GM18508 (cell line): ENCODE measurements at regions not wholly inside any gene's neighbourhood (a gene's known extent, or its start where the extent isn't known, plus 50 kb on each side); places are given as distances from the start of the nearest gene placed in this dataset.
A peak's percentile ranks its signal among the peaks of the same experiment; 100 is the strongest.

Experiments used
- ATAC-seq: cut with Tn5 transposase; IDR thresholded peaks from one replicate; pipeline ENCODE4 v1.9.1; 2021; ENCODE audit warnings: moderate number of reproducible peaks; ENCODE audit not compliant: insufficient read depth, unreplicated experiment

DNA sequence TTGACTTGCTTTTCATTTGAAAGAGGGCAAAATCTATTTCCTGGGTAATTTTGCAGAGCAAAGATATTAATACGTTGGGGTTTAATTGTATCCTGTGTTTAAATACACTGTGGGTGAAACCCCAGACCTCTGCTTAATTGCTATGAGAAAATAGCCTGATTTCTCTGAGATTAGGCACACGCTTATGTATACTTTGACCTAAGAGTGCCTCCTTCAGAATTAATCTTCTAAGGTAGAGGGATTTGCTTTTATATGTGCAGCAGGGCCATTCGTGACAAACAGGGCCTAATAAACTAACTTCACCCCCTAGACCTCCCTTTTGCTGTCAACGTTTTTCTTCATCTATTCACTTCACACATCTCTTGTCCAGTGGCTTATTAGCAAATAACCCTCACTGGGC lies 216.9 kb upstream of the ADGRL2 start:
- ATAC-seq, result no peak

DNA sequence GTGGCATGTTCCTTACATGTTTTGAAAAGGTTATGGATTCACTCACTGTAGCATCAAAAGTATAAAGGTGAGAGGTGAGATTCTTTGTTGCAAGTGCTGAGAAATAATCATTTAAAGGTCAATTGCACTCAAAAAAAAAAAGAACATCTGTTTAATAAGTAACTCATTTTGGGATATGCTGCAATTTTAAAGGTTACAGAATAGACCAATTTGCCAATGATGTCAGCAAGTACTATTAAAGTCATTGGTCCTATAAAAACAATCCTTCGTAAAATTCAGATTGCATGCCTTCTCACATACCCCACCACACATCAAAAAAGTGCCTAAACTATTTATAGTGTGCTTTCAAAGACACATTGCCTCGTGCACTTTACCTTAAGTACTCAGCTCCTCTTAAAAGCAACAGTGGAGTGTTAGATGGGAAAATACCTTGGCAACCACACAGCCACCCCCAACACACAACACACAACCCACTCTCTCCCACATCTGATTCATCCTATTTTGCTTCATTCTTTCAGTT lies 218.2 kb upstream of the ADGRL2 start:
- no peak for ATAC-seq

DNA sequence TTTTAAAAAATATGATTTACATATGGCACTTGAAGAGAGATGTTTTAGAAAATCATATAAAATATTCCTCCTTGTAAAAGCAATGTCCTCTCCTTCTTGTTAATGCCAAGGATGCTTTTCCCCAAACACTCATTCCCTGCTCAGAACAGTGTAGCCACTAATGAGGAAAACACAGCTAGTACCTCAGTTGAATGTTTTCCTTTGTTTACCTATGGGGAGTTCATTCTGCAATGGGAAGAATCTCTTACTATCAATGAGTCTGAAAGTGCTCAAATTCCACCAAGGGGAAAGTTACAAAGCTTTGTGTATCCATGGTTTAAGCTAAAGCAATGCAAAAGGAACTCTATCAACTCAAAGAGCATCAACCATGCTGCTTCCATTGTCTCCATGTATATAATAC lies 221.9 kb upstream of the ADGRL2 start:
- no peak for ATAC-seq

DNA sequence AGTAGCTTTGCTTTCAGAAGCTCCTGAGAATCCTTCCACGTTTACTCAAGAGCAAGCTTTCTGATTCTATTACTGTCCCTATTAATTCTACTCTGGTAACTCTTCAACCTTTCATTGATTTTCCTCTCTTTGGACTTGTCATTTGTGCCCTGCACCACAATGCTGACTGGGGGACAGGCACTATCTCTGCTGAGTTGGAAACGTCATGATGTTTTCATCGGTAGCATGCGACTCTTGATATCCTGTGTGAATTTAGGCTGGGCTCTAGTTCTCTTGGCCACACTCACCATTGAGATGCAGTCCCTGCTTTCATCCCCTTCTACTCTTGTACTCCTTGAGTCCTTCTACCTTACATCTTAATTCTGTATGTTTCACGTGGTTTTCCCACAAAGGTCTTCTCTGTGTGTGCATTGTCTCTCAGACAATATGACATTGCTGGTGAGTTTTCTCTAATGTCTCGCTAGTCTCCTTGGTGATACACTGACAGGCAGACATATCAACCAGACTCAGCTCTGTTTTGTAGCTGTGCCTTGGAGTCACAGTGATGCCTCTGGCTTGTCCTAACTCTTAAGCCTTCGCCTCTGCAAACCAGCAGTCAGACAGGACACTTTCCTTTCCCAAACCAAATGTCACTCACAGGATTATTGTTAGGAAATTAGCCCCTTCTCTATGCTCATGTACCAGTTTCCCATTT lies 223.6 kb upstream of the ADGRL2 start:
- ATAC-seq, result no peak

DNA sequence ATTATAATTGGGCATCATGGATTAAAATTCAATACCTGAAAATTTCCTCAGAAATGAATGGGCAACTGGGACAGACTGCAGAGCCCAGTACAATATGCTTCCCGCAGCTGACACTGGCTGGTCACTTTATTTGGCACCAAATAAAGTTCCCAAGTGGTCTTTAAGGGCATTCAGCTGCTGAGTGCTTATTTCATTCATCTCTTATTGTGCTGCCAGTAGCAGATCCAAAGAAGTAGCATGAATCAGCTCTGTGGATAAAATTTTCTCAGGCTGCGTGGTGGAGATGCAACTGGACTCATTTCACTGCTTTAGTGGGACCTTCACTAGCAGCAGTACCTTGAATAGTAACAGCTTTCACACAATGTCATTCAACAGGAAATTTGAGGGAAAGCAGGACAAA lies 226.3 kb upstream of the ADGRL2 start:
- ATAC-seq, result no peak

DNA sequence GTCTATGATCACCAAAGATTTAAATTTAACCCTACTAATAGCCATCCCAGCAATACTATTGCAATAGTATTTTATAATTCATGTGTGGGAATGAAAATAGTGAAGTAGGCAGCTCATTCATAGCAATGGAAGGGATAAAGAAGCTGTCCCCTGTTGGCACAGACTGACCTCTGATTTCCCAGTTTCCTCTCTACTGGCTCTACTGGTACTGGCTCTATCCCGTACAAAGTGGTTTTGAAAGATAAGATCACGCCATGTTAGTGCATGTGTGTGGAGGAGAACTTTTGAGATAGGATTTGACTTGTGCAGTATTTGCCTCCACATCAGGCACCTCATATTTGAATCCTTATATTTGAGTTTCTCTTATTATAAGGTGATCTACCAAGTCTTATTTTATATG lies 227.3 kb upstream of the ADGRL2 start:
- ATAC-seq, result no peak

DNA sequence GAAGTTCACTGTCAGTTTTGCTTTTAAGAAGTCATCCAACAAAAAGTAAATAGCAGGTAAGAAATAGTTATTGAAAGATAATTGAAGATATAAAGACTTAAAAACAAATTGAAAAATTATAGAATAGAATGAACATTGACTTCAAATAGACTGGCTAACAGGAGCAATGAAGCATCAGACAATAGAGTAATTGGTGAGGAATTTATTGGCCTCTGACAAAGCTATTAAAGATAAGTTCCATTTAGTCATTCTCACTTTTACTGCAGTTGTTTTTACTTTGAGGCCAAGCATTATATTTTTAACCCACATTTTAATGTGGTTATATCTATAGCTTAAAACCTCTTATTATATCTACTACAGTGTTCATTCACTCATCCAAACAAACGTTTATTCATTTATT lies 228.8 kb upstream of the ADGRL2 start:
- ATAC-seq, result no peak

DNA sequence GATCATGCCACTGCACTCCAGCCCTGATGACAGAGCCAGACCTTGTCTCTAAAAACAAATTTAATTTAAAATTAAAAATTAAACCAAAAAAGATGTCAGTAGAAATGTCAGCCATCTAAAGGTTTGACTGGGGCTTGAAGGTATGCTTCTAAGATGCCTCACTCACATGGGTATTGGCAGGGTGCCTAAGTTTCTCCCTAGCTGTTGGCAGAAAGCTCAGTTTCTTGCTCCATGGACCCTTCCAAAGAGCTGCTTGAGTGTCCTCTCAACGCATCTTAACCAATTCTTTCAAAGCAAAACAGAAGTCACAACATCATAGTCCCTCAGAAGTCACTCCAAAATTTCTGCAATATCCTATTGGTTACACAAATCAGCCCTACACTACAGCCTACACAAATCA lies 231.0 kb upstream of the ADGRL2 start:
- no peak for ATAC-seq

DNA sequence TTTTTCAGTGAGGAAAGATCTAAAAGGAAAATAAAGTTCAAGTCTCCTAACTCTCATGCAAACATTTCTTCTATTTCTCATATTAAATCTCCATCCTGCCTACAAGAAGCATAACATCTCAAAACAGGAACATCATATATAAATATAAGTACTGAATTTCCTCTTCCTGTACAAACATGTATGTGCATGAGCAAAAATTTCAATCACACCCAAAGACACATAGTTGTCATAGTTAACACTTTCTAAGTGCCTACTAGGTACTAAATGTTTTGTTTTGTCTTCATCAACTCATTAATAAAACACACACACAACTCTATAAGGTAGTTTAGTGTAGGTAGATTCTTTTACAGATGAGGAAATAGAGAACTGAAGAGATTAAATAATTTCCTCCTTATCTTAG lies 237.1 kb upstream of the ADGRL2 start:
- no peak for ATAC-seq

DNA sequence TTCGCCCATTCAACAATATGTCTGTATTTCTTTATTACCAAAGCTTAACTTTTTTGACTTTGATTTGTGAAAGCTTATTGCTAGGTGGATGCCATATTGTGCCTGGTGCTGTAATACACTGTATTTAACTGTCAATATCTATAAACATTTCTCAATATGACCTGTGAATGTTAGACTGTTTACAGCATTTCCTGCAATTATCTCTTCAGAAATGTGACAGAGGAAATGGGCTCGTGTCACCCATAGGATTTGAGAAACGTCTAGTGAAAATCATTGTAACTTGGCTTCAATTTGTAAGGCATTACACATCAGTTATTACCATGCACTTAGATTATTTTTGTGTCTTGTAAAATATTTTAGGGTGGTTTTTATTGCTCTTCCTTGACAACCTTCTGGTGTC lies 237.8 kb upstream of the ADGRL2 start:
- no peak for ATAC-seq

DNA sequence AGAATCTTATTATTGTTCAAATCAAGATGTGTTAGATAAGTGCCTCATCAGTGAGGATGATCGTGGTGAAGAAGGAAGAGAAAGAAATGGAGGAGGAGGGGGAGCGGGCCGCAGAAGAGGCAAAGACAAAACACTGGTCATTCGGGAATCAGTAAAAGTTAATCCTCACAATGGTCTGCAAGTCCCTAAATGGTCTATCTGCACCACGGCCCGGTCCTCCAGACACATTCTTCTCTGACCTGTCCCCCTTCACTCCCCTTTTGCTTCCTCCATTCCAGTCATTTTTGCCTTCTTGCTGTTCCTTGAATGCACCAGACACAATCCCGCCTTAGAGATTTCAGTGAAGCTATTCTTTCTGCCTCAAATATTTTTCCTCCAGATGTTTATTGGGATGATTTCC lies 240.1 kb upstream of the ADGRL2 start:
- ATAC-seq, result no peak

DNA sequence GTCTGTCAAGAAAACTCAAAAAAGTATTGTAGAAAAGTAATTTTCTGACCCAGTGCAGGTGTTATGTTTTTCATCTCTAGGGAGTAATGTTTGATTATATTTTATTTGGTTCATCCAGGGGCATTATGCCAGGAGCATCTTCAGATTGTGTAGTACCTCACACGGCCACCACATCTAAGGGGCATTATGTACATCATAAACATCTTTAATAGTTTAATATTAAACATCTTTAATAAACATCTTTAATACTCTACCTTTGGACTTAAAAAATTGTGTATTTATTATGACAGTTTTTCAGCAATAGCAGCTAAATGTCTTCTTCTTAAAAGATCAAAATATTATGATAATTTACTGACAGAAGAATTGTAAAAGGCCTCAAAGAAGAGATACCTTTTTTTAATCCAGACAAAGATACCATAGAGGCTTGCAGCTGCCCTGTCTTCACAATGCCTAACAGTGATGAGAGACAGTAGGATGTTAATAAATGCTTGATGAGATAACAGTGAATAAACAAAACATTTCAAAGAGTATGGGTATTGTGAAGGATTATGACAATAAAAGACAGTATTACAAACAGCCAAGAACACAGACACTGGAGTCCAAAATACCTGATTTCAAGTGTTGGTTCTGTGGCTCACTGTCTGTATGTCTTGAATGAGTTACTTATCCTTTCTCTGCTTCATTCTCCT lies 240.9 kb upstream of the ADGRL2 start:
- ATAC-seq, result no peak

DNA sequence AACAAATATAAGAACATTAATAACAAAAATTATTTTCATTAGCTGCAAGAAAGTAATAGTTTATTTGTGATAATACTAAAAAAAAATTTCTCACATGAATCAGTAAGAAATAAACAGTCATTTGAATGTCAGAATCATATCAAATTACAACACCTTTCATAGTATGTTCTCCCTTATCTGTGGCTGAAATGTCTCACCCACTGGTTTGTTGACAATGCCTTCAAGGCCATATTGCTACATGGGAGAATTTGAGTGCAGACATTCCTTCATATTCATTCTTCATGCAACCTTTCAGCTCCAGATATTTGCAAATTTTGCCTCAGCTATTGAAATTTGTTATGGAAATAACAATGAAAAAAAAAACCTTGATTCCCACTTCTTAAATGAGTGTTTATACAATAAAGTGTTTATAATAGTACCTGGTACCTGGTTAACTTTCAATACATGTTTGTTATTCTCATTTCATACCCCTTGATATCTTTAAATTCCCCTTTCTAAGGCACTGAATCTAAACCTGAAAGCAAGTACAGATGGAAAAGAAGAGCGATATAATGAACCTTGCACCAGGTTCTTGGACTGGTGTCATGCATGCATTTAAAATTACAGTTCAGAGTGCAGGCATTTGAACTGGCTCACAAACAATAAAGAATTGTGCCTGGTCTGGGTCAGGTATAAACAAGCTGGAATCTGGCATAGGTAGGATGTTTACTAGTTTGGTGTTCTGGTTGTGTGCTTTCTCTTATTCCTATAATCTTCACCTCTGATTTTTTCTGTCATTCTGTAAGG lies 242.2 kb upstream of the ADGRL2 start:
- ATAC-seq, result no peak

DNA sequence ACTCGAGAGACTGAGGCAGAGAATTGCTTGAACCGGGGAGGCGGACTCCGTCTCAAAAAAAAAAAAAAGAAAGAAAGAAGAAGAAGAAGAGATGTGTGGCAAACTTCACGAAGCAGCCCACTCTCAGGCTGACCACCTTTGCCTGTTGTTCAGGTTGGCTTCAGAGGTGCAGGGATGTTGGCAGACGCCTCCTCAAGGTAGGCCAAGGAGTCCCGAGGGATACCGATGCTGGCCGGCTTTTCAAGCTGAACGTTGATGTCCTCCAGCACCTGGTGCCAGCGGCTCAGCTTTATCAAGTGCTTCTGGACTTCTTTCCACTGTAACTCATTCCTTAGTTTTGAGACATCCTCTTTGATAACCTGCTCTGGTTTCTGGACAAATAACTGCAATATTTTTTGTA lies 243.8 kb upstream of the ADGRL2 start:
- no peak for ATAC-seq

DNA sequence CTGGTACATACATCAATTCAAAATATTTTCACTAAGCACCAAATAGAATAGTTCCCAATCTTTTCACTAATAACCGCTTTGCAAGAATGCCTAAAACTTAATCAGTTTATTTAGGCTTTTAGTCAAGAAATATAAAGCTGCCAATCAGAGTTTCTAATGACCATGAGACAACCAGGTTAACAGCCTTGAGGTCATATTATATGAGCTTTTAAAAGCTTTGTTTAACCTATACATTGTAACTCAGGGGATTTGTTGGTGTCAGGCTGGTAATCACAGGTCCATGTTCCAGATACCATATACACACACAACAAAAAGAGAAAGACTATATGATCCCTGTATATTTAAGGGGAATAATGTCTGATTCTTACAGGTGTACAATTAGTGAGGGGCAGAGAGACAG lies 246.2 kb upstream of the ADGRL2 start:
- ATAC-seq, result no peak

DNA sequence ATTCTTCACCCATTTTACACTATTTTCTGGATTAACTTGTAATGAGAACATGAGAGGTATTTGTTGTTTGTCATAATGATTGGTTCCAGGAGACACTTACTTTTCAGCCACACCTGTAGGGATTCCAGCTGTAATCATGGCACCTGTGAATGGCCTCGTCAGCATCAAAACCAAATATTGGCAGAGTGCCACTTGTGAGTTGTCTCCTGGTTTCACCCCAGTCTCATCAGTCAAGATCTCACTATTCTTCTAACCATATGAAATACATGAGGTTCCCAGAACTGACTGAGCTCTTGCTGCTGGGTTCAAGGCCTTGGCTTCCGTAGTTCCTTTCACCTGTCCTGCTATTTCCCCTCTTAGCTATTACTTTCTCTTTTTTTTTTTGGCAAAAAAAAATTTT lies 246.6 kb upstream of the ADGRL2 start:
- ATAC-seq, result no peak

DNA sequence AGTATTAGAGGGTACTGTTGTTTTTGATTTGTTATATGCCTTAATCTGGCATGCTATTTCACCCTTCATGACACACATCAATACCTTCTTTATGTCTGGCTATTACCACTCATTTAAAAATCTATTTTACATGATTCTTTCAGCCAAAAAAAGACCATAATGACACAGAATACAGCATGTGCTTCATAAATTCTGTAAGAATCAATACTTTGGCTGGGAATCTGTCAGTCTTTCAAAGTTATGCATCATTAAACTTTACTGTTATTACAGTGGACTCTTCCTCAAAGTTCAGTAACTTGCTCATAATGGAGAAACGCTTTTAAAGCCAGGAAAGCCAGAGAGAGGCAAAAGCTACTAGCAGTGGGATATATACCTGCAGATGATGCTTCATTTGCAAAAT lies 247.2 kb upstream of the ADGRL2 start:
- no peak for ATAC-seq

DNA sequence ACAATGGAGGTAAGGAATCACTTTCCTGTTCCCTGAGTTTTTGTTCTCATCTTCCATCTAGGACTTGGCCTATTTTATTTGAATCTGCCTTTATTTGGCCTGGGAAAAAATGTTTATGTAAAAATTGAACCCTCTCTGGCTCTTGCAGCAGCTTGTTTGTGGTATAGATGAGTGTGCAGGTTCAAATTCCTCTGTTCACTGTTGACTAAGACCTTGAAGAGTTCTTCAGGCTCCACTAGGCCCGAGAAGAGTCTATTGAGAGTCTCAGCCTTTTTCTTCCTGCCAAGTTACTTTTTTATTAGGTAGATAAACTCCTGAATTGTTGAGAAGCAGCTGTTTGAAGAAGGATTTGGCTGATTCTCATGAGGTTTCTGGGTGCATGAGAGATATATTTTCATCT lies 248.8 kb upstream of the ADGRL2 start:
- no peak for ATAC-seq

DNA sequence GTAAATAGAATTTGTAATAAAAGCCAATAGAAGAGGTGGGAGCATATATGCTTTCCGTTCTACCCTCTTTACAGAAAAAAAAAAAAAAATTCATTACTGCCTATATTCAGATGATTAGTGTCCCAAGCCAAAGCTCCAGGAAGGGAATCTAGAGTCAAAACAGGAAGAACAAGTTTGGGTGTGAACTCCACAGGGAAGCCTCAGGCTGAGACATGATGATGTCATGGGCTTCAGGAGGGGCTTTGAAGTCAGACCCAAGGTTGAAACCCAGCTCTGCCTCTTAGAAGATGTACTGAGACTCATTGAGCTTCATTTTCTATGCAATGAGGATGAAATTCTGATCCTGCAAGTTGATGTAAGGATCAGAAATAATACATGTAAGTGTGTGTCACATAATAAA lies 250.0 kb upstream of the ADGRL2 start:
- no peak for ATAC-seq

DNA sequence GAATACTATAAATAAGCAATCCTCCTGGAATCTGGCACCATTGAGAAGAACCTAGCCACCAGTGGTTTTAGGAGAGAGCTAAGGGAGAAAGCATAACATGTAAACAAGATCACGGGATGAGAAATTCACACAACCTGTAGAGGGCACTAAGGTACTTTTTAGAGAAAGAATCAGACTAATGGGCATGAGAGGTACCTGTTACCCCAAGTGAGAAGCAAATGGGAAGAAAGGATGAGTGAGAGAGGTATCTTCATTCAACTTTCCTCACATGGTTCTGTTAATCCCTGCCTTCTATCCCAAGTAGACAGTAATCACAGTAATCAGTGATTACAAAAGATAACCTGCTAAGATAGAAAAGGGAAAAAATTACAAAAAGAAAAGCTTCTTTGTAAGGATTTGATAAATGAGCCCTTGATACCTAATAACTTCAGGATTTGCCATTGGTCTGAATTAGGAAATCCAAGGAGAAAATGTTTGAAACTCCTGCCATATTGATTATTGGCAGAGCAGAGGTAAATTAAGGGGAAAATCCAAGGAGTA lies 251.1 kb upstream of the ADGRL2 start:
- peak; percentile 35 for ATAC-seq
